H1 (cell line): ENCODE measurements at regions not wholly inside any gene's neighbourhood (a gene's known extent, or its start where the extent isn't known, plus 50 kb on each side); places are given as distances from the start of the nearest gene placed in this dataset.

Source experiments
- TF ChIP-seq, protein P1 (sequence below): fragments of 300-600 bp; sonication (generic); IDR thresholded peaks from 2 replicates; pipeline ENCODE4 v1.7.1; 2012; ENCODE audit warnings: low read length, moderate library complexity, mild to moderate bottlenecking, inconsistent platforms; ENCODE audit not compliant: insufficient replicate concordance

DNA sequence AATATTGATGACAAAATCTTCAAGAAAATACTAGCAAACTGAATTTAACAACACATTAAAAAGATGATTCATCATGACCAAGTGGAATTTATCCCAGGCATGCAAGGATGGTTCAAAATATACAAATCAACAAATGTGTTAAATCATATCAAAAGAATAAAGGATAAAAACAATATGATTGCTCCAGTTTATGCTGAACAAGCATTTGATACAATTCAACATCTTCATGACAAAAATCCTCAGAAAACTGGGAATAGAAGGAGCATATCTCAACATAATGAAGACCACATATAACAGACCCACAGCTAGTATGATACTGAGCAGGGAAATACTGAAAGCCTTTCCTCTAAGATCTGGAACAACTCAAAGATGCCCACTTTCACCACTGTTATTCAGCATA lies 352.3 kb downstream of the PYDC2 start (continued):
- TF ChIP-seq, protein P1, sequence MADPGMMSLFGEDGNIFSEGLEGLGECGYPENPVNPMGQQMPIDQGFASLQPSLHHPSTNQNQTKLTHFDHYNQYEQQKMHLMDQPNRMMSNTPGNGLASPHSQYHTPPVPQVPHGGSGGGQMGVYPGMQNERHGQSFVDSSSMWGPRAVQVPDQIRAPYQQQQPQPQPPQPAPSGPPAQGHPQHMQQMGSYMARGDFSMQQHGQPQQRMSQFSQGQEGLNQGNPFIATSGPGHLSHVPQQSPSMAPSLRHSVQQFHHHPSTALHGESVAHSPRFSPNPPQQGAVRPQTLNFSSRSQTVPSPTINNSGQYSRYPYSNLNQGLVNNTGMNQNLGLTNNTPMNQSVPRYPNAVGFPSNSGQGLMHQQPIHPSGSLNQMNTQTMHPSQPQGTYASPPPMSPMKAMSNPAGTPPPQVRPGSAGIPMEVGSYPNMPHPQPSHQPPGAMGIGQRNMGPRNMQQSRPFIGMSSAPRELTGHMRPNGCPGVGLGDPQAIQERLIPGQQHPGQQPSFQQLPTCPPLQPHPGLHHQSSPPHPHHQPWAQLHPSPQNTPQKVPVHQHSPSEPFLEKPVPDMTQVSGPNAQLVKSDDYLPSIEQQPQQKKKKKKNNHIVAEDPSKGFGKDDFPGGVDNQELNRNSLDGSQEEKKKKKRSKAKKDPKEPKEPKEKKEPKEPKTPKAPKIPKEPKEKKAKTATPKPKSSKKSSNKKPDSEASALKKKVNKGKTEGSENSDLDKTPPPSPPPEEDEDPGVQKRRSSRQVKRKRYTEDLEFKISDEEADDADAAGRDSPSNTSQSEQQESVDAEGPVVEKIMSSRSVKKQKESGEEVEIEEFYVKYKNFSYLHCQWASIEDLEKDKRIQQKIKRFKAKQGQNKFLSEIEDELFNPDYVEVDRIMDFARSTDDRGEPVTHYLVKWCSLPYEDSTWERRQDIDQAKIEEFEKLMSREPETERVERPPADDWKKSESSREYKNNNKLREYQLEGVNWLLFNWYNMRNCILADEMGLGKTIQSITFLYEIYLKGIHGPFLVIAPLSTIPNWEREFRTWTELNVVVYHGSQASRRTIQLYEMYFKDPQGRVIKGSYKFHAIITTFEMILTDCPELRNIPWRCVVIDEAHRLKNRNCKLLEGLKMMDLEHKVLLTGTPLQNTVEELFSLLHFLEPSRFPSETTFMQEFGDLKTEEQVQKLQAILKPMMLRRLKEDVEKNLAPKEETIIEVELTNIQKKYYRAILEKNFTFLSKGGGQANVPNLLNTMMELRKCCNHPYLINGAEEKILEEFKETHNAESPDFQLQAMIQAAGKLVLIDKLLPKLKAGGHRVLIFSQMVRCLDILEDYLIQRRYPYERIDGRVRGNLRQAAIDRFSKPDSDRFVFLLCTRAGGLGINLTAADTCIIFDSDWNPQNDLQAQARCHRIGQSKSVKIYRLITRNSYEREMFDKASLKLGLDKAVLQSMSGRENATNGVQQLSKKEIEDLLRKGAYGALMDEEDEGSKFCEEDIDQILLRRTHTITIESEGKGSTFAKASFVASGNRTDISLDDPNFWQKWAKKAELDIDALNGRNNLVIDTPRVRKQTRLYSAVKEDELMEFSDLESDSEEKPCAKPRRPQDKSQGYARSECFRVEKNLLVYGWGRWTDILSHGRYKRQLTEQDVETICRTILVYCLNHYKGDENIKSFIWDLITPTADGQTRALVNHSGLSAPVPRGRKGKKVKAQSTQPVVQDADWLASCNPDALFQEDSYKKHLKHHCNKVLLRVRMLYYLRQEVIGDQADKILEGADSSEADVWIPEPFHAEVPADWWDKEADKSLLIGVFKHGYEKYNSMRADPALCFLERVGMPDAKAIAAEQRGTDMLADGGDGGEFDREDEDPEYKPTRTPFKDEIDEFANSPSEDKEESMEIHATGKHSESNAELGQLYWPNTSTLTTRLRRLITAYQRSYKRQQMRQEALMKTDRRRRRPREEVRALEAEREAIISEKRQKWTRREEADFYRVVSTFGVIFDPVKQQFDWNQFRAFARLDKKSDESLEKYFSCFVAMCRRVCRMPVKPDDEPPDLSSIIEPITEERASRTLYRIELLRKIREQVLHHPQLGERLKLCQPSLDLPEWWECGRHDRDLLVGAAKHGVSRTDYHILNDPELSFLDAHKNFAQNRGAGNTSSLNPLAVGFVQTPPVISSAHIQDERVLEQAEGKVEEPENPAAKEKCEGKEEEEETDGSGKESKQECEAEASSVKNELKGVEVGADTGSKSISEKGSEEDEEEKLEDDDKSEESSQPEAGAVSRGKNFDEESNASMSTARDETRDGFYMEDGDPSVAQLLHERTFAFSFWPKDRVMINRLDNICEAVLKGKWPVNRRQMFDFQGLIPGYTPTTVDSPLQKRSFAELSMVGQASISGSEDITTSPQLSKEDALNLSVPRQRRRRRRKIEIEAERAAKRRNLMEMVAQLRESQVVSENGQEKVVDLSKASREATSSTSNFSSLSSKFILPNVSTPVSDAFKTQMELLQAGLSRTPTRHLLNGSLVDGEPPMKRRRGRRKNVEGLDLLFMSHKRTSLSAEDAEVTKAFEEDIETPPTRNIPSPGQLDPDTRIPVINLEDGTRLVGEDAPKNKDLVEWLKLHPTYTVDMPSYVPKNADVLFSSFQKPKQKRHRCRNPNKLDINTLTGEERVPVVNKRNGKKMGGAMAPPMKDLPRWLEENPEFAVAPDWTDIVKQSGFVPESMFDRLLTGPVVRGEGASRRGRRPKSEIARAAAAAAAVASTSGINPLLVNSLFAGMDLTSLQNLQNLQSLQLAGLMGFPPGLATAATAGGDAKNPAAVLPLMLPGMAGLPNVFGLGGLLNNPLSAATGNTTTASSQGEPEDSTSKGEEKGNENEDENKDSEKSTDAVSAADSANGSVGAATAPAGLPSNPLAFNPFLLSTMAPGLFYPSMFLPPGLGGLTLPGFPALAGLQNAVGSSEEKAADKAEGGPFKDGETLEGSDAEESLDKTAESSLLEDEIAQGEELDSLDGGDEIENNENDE, result no peak
